IMR-90 (cell line): ENCODE measurements at regions not wholly inside any gene's neighbourhood (a gene's known extent, or its start where the extent isn't known, plus 50 kb on each side); places are given as distances from the start of the nearest gene placed in this dataset.
"Not testable (repeated sequence)": the region's sequence is repeated elsewhere in the genome, so short reads cannot be mapped to it uniquely, and the experiment has no call there.

Source experiments
- ATAC-seq: fragments of 200-7000 bp; cut with Tn5 transposase; 2 replicates; pipeline ENCODE4 v1.9.1; 2020; ENCODE audit warnings: low read depth, mild to moderate bottlenecking, moderate library complexity
- BruUV-seq: library from RNA; stranded (reverse); fragments of 400-500 nt; replicated peaks from 2 replicates; lab custom pipeline; 2021; lab: Mats Ljungman, UMichigan
- CTCF ChIA-PET: fragments of 300-600 bp; formaldehyde crosslinking; extraction: SDS; loops from one replicate; lab custom pipeline; 2021; ENCODE audit warnings: antibody characterized with exemption; lab: Yijun Ruan, JAX
- POLR2A ChIA-PET: fragments of 300-600 bp; sonication (Branson Sonifier 250); formaldehyde crosslinking; loops from one replicate; lab custom pipeline; 2022; ENCODE audit warnings: antibody characterized with exemption; ENCODE audit not compliant: unreplicated experiment; lab: Charles Lee
- DNase-seq: peaks from one replicate; pipeline ENCODE4 v3.0.0; 2013
- H2AFZ ChIP-seq: replicated peaks from 2 replicates; pipeline ENCODE3; 2013; ENCODE audit warnings: low read length, mild to moderate bottlenecking; ENCODE audit not compliant: poor library complexity
- H2AK5ac ChIP-seq: 2 replicates; pipeline ENCODE4 v1.6.1; 2013; ENCODE audit warnings: low read depth, low read length, inconsistent platforms
- H2AK9ac ChIP-seq: replicated peaks from 2 replicates; pipeline ENCODE3; 2013; ENCODE audit warnings: mild to moderate bottlenecking, low read depth, low read length, moderate library complexity; ENCODE audit not compliant: poor library complexity
- H2BK120ac ChIP-seq: 2 replicates; pipeline ENCODE4 v1.6.1; 2013; ENCODE audit warnings: low read depth, low read length, inconsistent platforms
- H2BK15ac ChIP-seq: 3 replicates; pipeline ENCODE4 v1.6.1; 2013; ENCODE audit warnings: low read depth, low read length, inconsistent platforms
- H2BK20ac ChIP-seq: 2 replicates; pipeline ENCODE4 v1.6.1; 2013; ENCODE audit warnings: low read depth, mild to moderate bottlenecking, inconsistent platforms, low read length, moderate library complexity
- H2BK5ac ChIP-seq: 2 replicates; pipeline ENCODE4 v1.6.1; 2013; ENCODE audit warnings: mild to moderate bottlenecking, low read depth, low read length, inconsistent platforms; ENCODE audit not compliant: poor library complexity, severe bottlenecking
- H3K14ac ChIP-seq: replicated peaks from 2 replicates; pipeline ENCODE4 v1.6.1; 2013; ENCODE audit warnings: low read depth, low read length, inconsistent platforms
- H3K18ac ChIP-seq: 2 replicates; pipeline ENCODE4 v1.6.1; 2013; ENCODE audit warnings: low read depth, low read length, control low read depth
- H3K23ac ChIP-seq: 2 replicates; pipeline ENCODE4 v1.6.1; 2013; ENCODE audit warnings: low read depth, low read length, inconsistent platforms
- H3K27ac ChIP-seq: 2 replicates; pipeline ENCODE4 v1.5.1; 2013; ENCODE audit warnings: mild to moderate bottlenecking, control low read depth, low read length; ENCODE audit not compliant: insufficient read depth
- H3K27me3 ChIP-seq: 2 replicates; pipeline ENCODE4 v1.6.1; 2013; ENCODE audit warnings: low read length; ENCODE audit not compliant: control insufficient read depth, insufficient read depth
- H3K36me3 ChIP-seq: 2 replicates; pipeline ENCODE4 v1.6.1; 2013; ENCODE audit warnings: low read length, mixed read lengths; ENCODE audit not compliant: control insufficient read depth, insufficient read depth
- H3K4ac ChIP-seq: 2 replicates; pipeline ENCODE4 v1.6.1; 2013; ENCODE audit warnings: low read depth, low read length, inconsistent platforms
- H3K4me1 ChIP-seq: 2 replicates; pipeline ENCODE4 v1.6.1; 2013; ENCODE audit warnings: low read length, mixed read lengths; ENCODE audit not compliant: control insufficient read depth, insufficient read depth
- H3K4me2 ChIP-seq: 2 replicates; pipeline ENCODE4 v1.6.1; 2013; ENCODE audit warnings: low read depth, mild to moderate bottlenecking, control low read depth, low read length, moderate library complexity
- H3K4me3 ChIP-seq: 2 replicates; pipeline ENCODE4 v1.5.1; 2013; ENCODE audit warnings: low read depth, mild to moderate bottlenecking, control low read depth, low read length, moderate library complexity; ENCODE audit not compliant: insufficient read depth
- H3K56ac ChIP-seq: 2 replicates; pipeline ENCODE4 v1.6.1; 2013; ENCODE audit warnings: low read length, inconsistent platforms; ENCODE audit not compliant: insufficient read depth; ENCODE audit errors: extremely low read depth
- H3K79me1 ChIP-seq, 2 experiments: 2 replicates each; pipeline ENCODE4 v1.6.1; 2013; ENCODE audit warnings: low read length in 2 of 2, inconsistent platforms in 1 of 2, low read depth in 1 of 2
- H3K9ac ChIP-seq: 2 replicates; pipeline ENCODE4 v1.6.1; 2013; ENCODE audit warnings: low read depth, low read length, control low read depth
- H3K9me1 ChIP-seq: 2 replicates; pipeline ENCODE4 v1.6.1; 2013; ENCODE audit warnings: low read length, inconsistent platforms; ENCODE audit not compliant: insufficient read depth
- H3K9me3 ChIP-seq: 2 replicates; pipeline ENCODE4 v1.6.1; 2013; ENCODE audit warnings: low read length; ENCODE audit not compliant: control insufficient read depth, insufficient read depth
- H4K20me1 ChIP-seq: 2 replicates; pipeline ENCODE4 v1.6.1; 2013; ENCODE audit warnings: low read length, inconsistent platforms; ENCODE audit not compliant: insufficient read depth
- H4K5ac ChIP-seq: 2 replicates; pipeline ENCODE4 v1.6.1; 2013; ENCODE audit warnings: mild to moderate bottlenecking, low read depth, low read length, control low read depth
- H4K8ac ChIP-seq, 2 experiments: 2 replicates each; pipeline ENCODE4 v1.6.1; 2013; ENCODE audit warnings: low read depth in 2 of 2, low read length in 2 of 2, control low read depth in 1 of 2, inconsistent platforms in 1 of 2
- H4K91ac ChIP-seq: 2 replicates; pipeline ENCODE4 v1.6.1; 2013; ENCODE audit warnings: low read depth, low read length, inconsistent platforms; ENCODE audit not compliant: insufficient read depth
- WGBS, 2 experiments: methylation state at CpG; one replicate each; pipeline versions ENCODE4 v1.1.5 to v1.1.7; 2013; ENCODE audit warnings: missing lambda C conversion rate in 2 of 2; ENCODE audit not compliant: insufficient read length in 1 of 2; ENCODE audit errors: extremely low coverage in 2 of 2; 5-methylcytosine and 5-hydroxymethylcytosine counted together
- dilution Hi-C: fragments of 300-500 bp; cut with HindIII; formaldehyde crosslinking; loops from one replicate; pipeline ENCODE4 v1.14.3; 2018; ENCODE audit warnings: low sequenced_read_pairs; ENCODE audit not compliant: unreplicated experiment
- in situ Hi-C: fragments of 300-500 bp; cut with MboI; formaldehyde crosslinking; loops from 3 replicates; pipeline ENCODE4 v1.14.3; 2019; ENCODE audit warnings: low sequenced_read_pairs, inconsistent platforms, mixed read lengths
- intact Hi-C: fragments of 100-400 bp; cut with micrococcal nuclease; formaldehyde crosslinking; loops from 2 replicates; pipeline ENCODE4 v1.10.0; 2022

DNA sequence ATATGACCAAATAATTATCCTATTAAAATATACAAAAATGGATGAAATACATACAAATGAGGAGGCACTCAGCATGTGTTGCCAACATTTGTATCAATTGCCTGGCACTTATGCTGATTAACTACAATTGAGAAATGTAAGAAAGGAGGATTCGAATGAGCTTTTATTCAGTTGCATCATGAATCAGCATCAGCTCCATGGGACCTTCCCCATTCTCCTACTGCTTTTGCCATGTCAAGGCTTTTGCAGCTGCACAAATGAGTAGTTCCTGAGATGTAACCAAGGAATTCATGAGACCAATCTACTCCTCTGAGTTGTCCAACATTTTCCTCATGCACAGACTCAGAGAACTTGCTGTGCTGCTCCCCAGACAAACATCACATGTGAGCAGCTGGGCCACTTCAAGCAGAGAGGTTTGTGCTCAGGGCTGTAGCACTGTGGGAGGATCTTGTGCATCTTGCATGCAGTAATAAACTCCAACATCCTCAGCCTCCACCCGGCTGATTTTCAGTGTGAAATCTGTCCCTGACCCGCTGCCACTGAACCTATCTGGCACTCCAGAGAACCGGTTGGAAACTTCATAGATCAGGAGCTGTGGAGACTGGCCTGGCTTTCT lies 504.3 kb downstream of the RPIA start:
- H2BK20ac ChIP-seq, H3K4ac ChIP-seq, H3K14ac ChIP-seq, H3K9me1 ChIP-seq, H2BK15ac ChIP-seq, H2AK9ac ChIP-seq, H2AFZ ChIP-seq, H3K9ac ChIP-seq, H3K4me3 ChIP-seq, H3K27me3 ChIP-seq, H2BK120ac ChIP-seq, intact Hi-C loops, POLR2A ChIA-PET, H4K8ac ChIP-seq, H3K9me3 ChIP-seq, H4K5ac ChIP-seq, H2AK5ac ChIP-seq, DNase-seq, H3K79me1 ChIP-seq, dilution Hi-C loops, H3K4me2 ChIP-seq, H3K56ac ChIP-seq, H3K4me1 ChIP-seq, H3K23ac ChIP-seq, H4K20me1 ChIP-seq, H2BK5ac ChIP-seq, CTCF ChIA-PET, in situ Hi-C loops, H4K91ac ChIP-seq, H3K18ac ChIP-seq, BruUV-seq, ATAC-seq, H3K27ac ChIP-seq, H3K36me3 ChIP-seq: not testable (repeated sequence)
- WGBS, 2 experiments, result no CpG with 5 or more reads among the region's 4 CpGs

DNA sequence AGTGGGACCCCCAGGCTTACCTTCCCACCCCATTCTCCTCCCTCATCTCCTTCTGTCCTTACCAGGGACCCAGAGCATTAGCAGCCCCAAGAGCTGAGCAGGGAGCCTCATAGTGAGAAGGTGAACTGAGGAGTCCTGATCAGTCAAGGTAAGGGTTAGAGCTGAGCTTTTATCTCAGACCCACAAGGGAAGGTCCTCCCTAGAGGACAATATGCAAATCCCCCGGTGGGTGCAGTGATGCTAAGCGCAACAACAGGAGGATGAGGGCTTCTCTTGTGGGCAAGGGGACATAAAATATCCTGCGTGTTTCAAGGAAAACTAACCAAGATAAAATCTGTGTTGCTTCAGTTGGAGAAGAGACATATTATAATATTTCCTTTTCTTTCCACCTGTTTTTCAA lies 505.2 kb downstream of the RPIA start:
- BruUV-seq, dilution Hi-C loops: not testable (repeated sequence)

More for the DNA sequence above, 505.2 kb downstream of the RPIA start:
- H3K27ac ChIP-seq, H3K9me1 ChIP-seq, H2BK15ac ChIP-seq, H2AK9ac ChIP-seq, H3K4ac ChIP-seq, H3K79me1 ChIP-seq, H4K91ac ChIP-seq, H2AFZ ChIP-seq, H3K4me3 ChIP-seq, H3K9ac ChIP-seq, H2BK20ac ChIP-seq, H2BK120ac ChIP-seq, H3K27me3 ChIP-seq, H3K14ac ChIP-seq, H3K56ac ChIP-seq, H3K36me3 ChIP-seq, H2AK5ac ChIP-seq, H4K8ac ChIP-seq, H3K9me3 ChIP-seq, H3K18ac ChIP-seq, DNase-seq, H4K20me1 ChIP-seq, POLR2A ChIA-PET, H3K4me2 ChIP-seq, H3K4me1 ChIP-seq, intact Hi-C loops, H4K5ac ChIP-seq, ATAC-seq, CTCF ChIA-PET, H2BK5ac ChIP-seq, H3K23ac ChIP-seq, in situ Hi-C loops: not testable (repeated sequence)
- WGBS, 2 experiments, result no CpG with 5 or more reads among the region's 3 CpGs
